GM23338 (cell line): ENCODE measurements at regions not wholly inside any gene's neighbourhood (a gene's known extent, or its start where the extent isn't known, plus 50 kb on each side); places are given as distances from the start of the nearest gene placed in this dataset.

Experiments used
- ATAC-seq: fragments of 200-7000 bp; cut with Tn5 transposase; 3 replicates; pipeline ENCODE4 v1.9.1; 2020
- DNase-seq: peaks from one replicate; pipeline ENCODE4 v3.0.0-alpha.2; 2015; ENCODE audit warnings: low spot score
- H2AFZ ChIP-seq: fragments of 200-600 bp; sonication (generic); 2 replicates; pipeline ENCODE4 v1.8.0; 2016; ENCODE audit warnings: antibody characterized with exemption, mild to moderate bottlenecking, moderate library complexity
- H3F3A ChIP-seq: fragments of 200-600 bp; sonication (generic); replicated peaks from 2 replicates; pipeline ENCODE4 v1.8.0; 2017; ENCODE audit warnings: antibody characterized with exemption, mixed run types, low read depth
- H3K27ac ChIP-seq: fragments of 200-600 bp; sonication (generic); 2 replicates; pipeline ENCODE4 v1.6.1; 2016; ENCODE audit warnings: low read depth
- H3K27me3 ChIP-seq: fragments of 200-600 bp; sonication (generic); 2 replicates; pipeline ENCODE4 v1.8.0; 2016; ENCODE audit warnings: mild to moderate bottlenecking, mixed run types, moderate library complexity; ENCODE audit not compliant: insufficient read depth
- H3K36me3 ChIP-seq: fragments of 200-600 bp; sonication (generic); 2 replicates; pipeline ENCODE4 v1.8.0; 2016; ENCODE audit warnings: mild to moderate bottlenecking; ENCODE audit not compliant: insufficient read depth
- H3K4me1 ChIP-seq: fragments of 200-600 bp; sonication (generic); 2 replicates; pipeline ENCODE4 v1.8.0; 2016; ENCODE audit warnings: mild to moderate bottlenecking, moderate library complexity; ENCODE audit not compliant: insufficient read depth
- H3K4me2 ChIP-seq: fragments of 200-600 bp; sonication (generic); 2 replicates; pipeline ENCODE4 v1.7.1; 2017; ENCODE audit warnings: mixed run types
- H3K4me3 ChIP-seq: fragments of 200-600 bp; sonication (generic); 2 replicates; pipeline ENCODE4 v1.6.1; 2016; ENCODE audit warnings: mixed run types
- H3K79me2 ChIP-seq: fragments of 200-600 bp; sonication (generic); replicated peaks from 2 replicates; pipeline ENCODE4 v1.8.0; 2017; ENCODE audit warnings: mild to moderate bottlenecking; ENCODE audit not compliant: insufficient read depth
- H3K9me2 ChIP-seq: fragments of 200-600 bp; sonication (generic); 2 replicates; pipeline ENCODE4 v1.8.0; 2017; ENCODE audit not compliant: insufficient read depth
- H4K20me1 ChIP-seq: fragments of 200-600 bp; sonication (generic); replicated peaks from 2 replicates; pipeline ENCODE4 v1.8.0; 2017; ENCODE audit warnings: mild to moderate bottlenecking; ENCODE audit not compliant: insufficient read depth
- H3K27ac Mint-ChIP-seq: 2 replicates; pipeline ENCODE4 v1.8.0; 2020; ENCODE audit warnings: inconsistent platforms, mild to moderate bottlenecking, moderate library complexity, mixed read lengths
- H3K27me3 Mint-ChIP-seq: 3 replicates; pipeline ENCODE4 v1.8.0; 2022; ENCODE audit warnings: low read depth, mild to moderate bottlenecking, moderate library complexity, mixed read lengths, inconsistent platforms; ENCODE audit not compliant: insufficient read depth, poor library complexity
- H3K36me3 Mint-ChIP-seq: 3 replicates; pipeline ENCODE4 v1.8.0; 2021; ENCODE audit warnings: low read depth, mild to moderate bottlenecking, inconsistent platforms, moderate library complexity, mixed read lengths
- H3K4me1 Mint-ChIP-seq: 3 replicates; pipeline ENCODE4 v1.8.0; 2020; ENCODE audit warnings: mild to moderate bottlenecking, inconsistent platforms, mixed read lengths
- H3K4me3 Mint-ChIP-seq: 3 replicates; pipeline ENCODE4 v1.8.0; 2021; ENCODE audit warnings: moderate library complexity, mild to moderate bottlenecking, inconsistent platforms, mixed read lengths
- H3K9me3 Mint-ChIP-seq: 3 replicates; pipeline ENCODE4 v1.8.0; 2020; ENCODE audit warnings: moderate library complexity, mild to moderate bottlenecking, inconsistent platforms, mixed read lengths
- CREB1 ChIP-seq: fragments of 250-450 bp; sonication (Bioruptor Pico); IDR thresholded peaks from 2 replicates; pipeline ENCODE4 v1.5.0; 2020; ENCODE audit warnings: low read depth, mild to moderate bottlenecking, moderate library complexity
- CTCF ChIP-seq, 2 experiments: fragments of 200-600 bp in 1 of 2; sonication (generic) in 1 of 2; conservative IDR thresholded peaks; 2 replicates each; pipeline versions ENCODE4 v1.5.1 to v1.6.1; 2016 to 2017; ENCODE audit warnings: antibody characterized with exemption in 2 of 2, low read depth in 2 of 2, mild to moderate bottlenecking in 2 of 2, moderate library complexity in 1 of 2
- EZH2 ChIP-seq: fragments of 200-600 bp; sonication (generic); IDR thresholded peaks from one replicate; pipeline ENCODE4 v1.8.0; 2017; ENCODE audit warnings: antibody characterized with exemption, mild to moderate bottlenecking, low read depth; ENCODE audit not compliant: unreplicated experiment
- EZH2phosphoT487 ChIP-seq: fragments of 200-600 bp; sonication (generic); IDR thresholded peaks from one replicate; pipeline ENCODE4 v1.8.1; 2018; ENCODE audit warnings: antibody characterized with exemption; ENCODE audit not compliant: unreplicated experiment
- JUNB ChIP-seq: IDR thresholded peaks from one replicate; pipeline ENCODE4 v1.6.1; 2016; ENCODE audit warnings: antibody characterized with exemption; ENCODE audit not compliant: unreplicated experiment
- NANOG ChIP-seq: IDR thresholded peaks from 2 replicates; pipeline ENCODE4 v1.6.1; 2016; ENCODE audit warnings: antibody characterized with exemption, borderline replicate concordance
- POLR2AphosphoS5 ChIP-seq: IDR thresholded peaks from 2 replicates; pipeline ENCODE4 v1.6.1; 2016; ENCODE audit warnings: antibody characterized with exemption, low read depth
- REST ChIP-seq: IDR thresholded peaks from one replicate; pipeline ENCODE4 v1.6.1; 2018; ENCODE audit warnings: antibody characterized with exemption; ENCODE audit not compliant: unreplicated experiment
- STAT1 ChIP-seq: IDR thresholded peaks from one replicate; pipeline ENCODE4 v1.6.1; 2016; ENCODE audit warnings: antibody characterized with exemption; ENCODE audit not compliant: unreplicated experiment
- ZNF114 ChIP-seq: fragments of 250-450 bp; sonication (Bioruptor Pico); IDR thresholded peaks from 2 replicates; pipeline ENCODE4 v1.5.0; 2020; ENCODE audit warnings: mild to moderate bottlenecking, moderate library complexity
- ZNF331 ChIP-seq: fragments of 250-450 bp; sonication (Bioruptor Pico); IDR thresholded peaks from 2 replicates; pipeline ENCODE4 v1.5.0; 2020; ENCODE audit warnings: low read depth, mild to moderate bottlenecking, moderate library complexity
- TF ChIP-seq, protein P1 (sequence below): fragments of 250-450 bp; sonication (Bioruptor Pico); IDR thresholded peaks from 2 replicates; pipeline ENCODE4 v1.5.0; 2020; ENCODE audit warnings: mild to moderate bottlenecking, moderate library complexity
- TF ChIP-seq, protein P2 (sequence below): IDR thresholded peaks from 2 replicates; pipeline ENCODE4 v1.6.1; 2016; ENCODE audit warnings: antibody characterized with exemption

GRCh38 chr3:98711426-98711825 is 51.7 kb upstream of the ST3GAL6 start:
- TF ChIP-seq CTCF (conservative IDR thresholded peaks at IDR 0.05; ENCODE audit: low read depth in 2 of 2) (no peak), NANOG (no peak), EZH2 (no peak), JUNB (no peak), STAT1 (no peak), REST (no peak), ZNF331 (no peak), POLR2AphosphoS5 (no peak), ZNF114 (CRISPR knock-in tag) (no peak), CREB1 (CRISPR knock-in tag) (no peak), EZH2phosphoT487 (no peak)
- TF ChIP-seq, protein P1, sequence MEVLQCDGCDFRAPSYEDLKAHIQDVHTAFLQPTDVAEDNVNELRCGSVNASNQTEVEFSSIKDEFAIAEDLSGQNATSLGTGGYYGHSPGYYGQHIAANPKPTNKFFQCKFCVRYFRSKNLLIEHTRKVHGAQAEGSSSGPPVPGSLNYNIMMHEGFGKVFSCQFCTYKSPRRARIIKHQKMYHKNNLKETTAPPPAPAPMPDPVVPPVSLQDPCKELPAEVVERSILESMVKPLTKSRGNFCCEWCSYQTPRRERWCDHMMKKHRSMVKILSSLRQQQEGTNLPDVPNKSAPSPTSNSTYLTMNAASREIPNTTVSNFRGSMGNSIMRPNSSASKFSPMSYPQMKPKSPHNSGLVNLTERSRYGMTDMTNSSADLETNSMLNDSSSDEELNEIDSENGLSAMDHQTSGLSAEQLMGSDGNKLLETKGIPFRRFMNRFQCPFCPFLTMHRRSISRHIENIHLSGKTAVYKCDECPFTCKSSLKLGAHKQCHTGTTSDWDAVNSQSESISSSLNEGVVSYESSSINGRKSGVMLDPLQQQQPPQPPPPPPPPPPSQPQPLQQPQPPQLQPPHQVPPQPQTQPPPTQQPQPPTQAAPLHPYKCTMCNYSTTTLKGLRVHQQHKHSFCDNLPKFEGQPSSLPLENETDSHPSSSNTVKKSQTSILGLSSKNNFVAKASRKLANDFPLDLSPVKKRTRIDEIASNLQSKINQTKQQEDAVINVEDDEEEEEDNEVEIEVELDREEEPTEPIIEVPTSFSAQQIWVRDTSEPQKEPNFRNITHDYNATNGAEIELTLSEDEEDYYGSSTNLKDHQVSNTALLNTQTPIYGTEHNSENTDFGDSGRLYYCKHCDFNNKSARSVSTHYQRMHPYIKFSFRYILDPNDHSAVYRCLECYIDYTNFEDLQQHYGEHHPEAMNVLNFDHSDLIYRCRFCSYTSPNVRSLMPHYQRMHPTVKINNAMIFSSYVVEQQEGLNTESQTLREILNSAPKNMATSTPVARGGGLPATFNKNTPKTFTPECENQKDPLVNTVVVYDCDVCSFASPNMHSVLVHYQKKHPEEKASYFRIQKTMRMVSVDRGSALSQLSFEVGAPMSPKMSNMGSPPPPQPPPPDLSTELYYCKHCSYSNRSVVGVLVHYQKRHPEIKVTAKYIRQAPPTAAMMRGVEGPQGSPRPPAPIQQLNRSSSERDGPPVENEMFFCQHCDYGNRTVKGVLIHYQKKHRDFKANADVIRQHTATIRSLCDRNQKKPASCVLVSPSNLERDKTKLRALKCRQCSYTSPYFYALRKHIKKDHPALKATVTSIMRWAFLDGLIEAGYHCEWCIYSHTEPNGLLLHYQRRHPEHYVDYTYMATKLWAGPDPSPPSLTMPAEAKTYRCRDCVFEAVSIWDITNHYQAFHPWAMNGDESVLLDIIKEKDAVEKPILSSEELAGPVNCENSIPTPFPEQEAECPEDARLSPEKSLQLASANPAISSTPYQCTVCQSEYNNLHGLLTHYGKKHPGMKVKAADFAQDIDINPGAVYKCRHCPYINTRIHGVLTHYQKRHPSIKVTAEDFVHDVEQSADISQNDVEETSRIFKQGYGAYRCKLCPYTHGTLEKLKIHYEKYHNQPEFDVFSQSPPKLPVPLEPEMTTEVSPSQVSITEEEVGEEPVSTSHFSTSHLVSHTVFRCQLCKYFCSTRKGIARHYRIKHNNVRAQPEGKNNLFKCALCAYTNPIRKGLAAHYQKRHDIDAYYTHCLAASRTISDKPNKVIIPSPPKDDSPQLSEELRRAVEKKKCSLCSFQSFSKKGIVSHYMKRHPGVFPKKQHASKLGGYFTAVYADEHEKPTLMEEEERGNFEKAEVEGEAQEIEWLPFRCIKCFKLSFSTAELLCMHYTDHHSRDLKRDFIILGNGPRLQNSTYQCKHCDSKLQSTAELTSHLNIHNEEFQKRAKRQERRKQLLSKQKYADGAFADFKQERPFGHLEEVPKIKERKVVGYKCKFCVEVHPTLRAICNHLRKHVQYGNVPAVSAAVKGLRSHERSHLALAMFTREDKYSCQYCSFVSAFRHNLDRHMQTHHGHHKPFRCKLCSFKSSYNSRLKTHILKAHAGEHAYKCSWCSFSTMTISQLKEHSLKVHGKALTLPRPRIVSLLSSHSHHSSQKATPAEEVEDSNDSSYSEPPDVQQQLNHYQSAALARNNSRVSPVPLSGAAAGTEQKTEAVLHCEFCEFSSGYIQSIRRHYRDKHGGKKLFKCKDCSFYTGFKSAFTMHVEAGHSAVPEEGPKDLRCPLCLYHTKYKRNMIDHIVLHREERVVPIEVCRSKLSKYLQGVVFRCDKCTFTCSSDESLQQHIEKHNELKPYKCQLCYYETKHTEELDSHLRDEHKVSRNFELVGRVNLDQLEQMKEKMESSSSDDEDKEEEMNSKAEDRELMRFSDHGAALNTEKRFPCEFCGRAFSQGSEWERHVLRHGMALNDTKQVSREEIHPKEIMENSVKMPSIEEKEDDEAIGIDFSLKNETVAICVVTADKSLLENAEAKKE (CRISPR knock-in tag) = no peak
- TF ChIP-seq, protein P2, sequence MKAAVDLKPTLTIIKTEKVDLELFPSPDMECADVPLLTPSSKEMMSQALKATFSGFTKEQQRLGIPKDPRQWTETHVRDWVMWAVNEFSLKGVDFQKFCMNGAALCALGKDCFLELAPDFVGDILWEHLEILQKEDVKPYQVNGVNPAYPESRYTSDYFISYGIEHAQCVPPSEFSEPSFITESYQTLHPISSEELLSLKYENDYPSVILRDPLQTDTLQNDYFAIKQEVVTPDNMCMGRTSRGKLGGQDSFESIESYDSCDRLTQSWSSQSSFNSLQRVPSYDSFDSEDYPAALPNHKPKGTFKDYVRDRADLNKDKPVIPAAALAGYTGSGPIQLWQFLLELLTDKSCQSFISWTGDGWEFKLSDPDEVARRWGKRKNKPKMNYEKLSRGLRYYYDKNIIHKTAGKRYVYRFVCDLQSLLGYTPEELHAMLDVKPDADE = no peak
- H3K27me3 Mint-ChIP-seq = no peaks in the 10 kb centered on the region
- H3K27ac Mint-ChIP-seq = no peak overlapping the region
- H3K36me3 ChIP-seq = no peaks in the 10 kb centered on the region
- no peaks in the 10 kb centered on the region for H3K79me2 ChIP-seq
- H3K9me3 Mint-ChIP-seq = peaks cover 3% of the 10 kb centered on the region
- H2AFZ ChIP-seq = no peak overlapping the region
- no peak overlapping the region for H3K4me3 ChIP-seq
- DNase-seq = no peak
- H3F3A ChIP-seq = no peaks in the 10 kb centered on the region
- H3K4me2 ChIP-seq = no peak overlapping the region
- no peak for ATAC-seq
- H3K27ac ChIP-seq = no peak overlapping the region
- peaks cover 29% of the 10 kb centered on the region for H3K4me1 Mint-ChIP-seq
- no peaks in the 10 kb centered on the region for H3K36me3 Mint-ChIP-seq
- H3K9me2 ChIP-seq = 0 out of 2 replicates have a peak, but pooled peaks cover 7% of the 10 kb centered on the region
- H3K4me3 Mint-ChIP-seq = no peak overlapping the region
- H4K20me1 ChIP-seq = no peaks in the 10 kb centered on the region
- no peaks in the 10 kb centered on the region for H3K27me3 ChIP-seq
- peaks cover 31% of the 10 kb centered on the region for H3K4me1 ChIP-seq
